ENCODE measurements at regions not wholly inside any gene's neighbourhood (a gene's known extent, or its start where the extent isn't known, plus 50 kb on each side); places are given as distances from the start of the nearest gene placed in this dataset.

DNA sequence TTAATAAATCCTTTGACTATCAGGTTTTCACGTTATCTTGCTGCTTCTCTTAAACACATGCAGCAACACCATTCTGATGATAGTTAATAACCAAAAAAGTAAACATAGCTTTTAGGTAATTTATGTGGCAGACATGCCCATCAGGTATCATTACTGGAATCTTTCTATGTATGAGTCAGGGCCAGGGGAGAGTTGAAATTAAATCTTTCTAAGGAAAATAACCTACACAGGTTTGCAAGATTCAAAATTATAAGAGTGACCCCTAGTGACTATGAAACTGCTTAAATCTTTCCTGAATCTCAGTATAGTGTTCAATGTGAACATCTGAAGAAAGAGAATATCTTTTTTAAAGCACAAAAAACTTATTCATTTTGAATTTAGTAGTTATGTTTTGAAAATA is 666.6 kb downstream of the CDH11 start:
- Histone ChIP-seq H3K79me2 (ENCODE audit: low read length) (no peaks in the 10 kb centered on the region), H3K9ac (ENCODE audit: low read length) (no peak overlapping the region), H3K9me3 (replicated peaks; ENCODE audit: insufficient read depth, low read length) (no peaks in the 10 kb centered on the region), H3K36me3 (replicated peaks; ENCODE audit: insufficient read depth, low read length) (no peaks in the 10 kb centered on the region), H4K20me1 (ENCODE audit: insufficient read depth, low read length) (no peaks in the 10 kb centered on the region), H3K4me3 (ENCODE audit: low read length) (no peak overlapping the region), H3K27me3 (replicated peaks; ENCODE audit: insufficient read depth, low read length) (no peaks in the 10 kb centered on the region), H3K27ac (ENCODE audit: low read length) (no peak overlapping the region), H3F3A (ENCODE audit: insufficient read depth, low read length) (no peaks in the 10 kb centered on the region; the same call in 1 of the 2 replicates), H3K9me2 (replicated peaks; ENCODE audit: insufficient read depth, low read length) (no peaks in the 10 kb centered on the region), H3K4me2 (ENCODE audit: low read depth, low read length) (no peak overlapping the region), H3K4me1 (ENCODE audit: low read length) (peaks cover 11% of the 10 kb centered on the region; the same call in 1 of the 2 replicates), H2AFZ (ENCODE audit: low read length) (no peak overlapping the region)
- no peak for DNase-seq
- TF ChIP-seq, protein P1, sequence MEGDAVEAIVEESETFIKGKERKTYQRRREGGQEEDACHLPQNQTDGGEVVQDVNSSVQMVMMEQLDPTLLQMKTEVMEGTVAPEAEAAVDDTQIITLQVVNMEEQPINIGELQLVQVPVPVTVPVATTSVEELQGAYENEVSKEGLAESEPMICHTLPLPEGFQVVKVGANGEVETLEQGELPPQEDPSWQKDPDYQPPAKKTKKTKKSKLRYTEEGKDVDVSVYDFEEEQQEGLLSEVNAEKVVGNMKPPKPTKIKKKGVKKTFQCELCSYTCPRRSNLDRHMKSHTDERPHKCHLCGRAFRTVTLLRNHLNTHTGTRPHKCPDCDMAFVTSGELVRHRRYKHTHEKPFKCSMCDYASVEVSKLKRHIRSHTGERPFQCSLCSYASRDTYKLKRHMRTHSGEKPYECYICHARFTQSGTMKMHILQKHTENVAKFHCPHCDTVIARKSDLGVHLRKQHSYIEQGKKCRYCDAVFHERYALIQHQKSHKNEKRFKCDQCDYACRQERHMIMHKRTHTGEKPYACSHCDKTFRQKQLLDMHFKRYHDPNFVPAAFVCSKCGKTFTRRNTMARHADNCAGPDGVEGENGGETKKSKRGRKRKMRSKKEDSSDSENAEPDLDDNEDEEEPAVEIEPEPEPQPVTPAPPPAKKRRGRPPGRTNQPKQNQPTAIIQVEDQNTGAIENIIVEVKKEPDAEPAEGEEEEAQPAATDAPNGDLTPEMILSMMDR (IDR thresholded peaks at IDR 0.05; ENCODE audit: low read length) = no peak
- no peak for TF ChIP-seq EZH2 (optimal IDR thresholded peaks at IDR 0.05; ENCODE audit: low read depth, low read length)
- no peak for TF ChIP-seq EZH2phosphoT487 (IDR thresholded peaks at IDR 0.05; ENCODE audit: low read length)

DNA sequence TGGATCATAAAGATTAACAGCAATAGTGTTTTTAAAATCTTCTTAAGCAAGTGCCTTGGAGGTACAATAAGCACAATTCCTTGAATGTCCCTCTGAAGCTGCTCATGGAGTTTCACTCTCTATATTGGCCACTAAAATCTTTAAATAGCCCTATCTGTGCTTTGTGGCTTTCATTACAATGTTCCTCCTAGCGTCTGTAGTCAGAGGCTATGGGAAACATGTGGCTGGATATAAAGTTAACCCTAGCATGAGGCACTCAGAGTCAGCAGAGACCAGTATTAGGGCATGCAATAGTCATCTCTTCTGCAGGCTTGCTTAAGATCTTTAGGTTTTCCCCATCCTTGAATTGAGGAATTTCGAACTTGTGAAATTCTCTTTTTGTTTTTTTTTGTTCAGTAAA is 668.2 kb downstream of the CDH11 start:
- Histone ChIP-seq H3K9me3 (replicated peaks; ENCODE audit: insufficient read depth, low read length) (no peaks in the 10 kb centered on the region), H3K27me3 (replicated peaks; ENCODE audit: insufficient read depth, low read length) (no peaks in the 10 kb centered on the region), H3K9ac (ENCODE audit: low read length) (no peak overlapping the region), H3K9me2 (replicated peaks; ENCODE audit: insufficient read depth, low read length) (no peaks in the 10 kb centered on the region), H3K4me1 (ENCODE audit: low read length) (peaks cover 11% of the 10 kb centered on the region; the same call in 1 of the 2 replicates), H3K27ac (ENCODE audit: low read length) (no peak overlapping the region), H3K4me3 (ENCODE audit: low read length) (no peak overlapping the region), H3K4me2 (ENCODE audit: low read depth, low read length) (peak overlapping the region; percentile 22; the same call in 1 of the 2 replicates), H2AFZ (ENCODE audit: low read length) (no peak overlapping the region), H4K20me1 (ENCODE audit: insufficient read depth, low read length) (no peaks in the 10 kb centered on the region), H3F3A (ENCODE audit: insufficient read depth, low read length) (no peaks in the 10 kb centered on the region; the same call in 1 of the 2 replicates), H3K79me2 (ENCODE audit: low read length) (no peaks in the 10 kb centered on the region), H3K36me3 (replicated peaks; ENCODE audit: insufficient read depth, low read length) (no peaks in the 10 kb centered on the region)
- TF ChIP-seq, protein P1 (IDR thresholded peaks at IDR 0.05; ENCODE audit: low read length) = no peak
- TF ChIP-seq EZH2phosphoT487 (IDR thresholded peaks at IDR 0.05; ENCODE audit: low read length) (no peak), EZH2 (optimal IDR thresholded peaks at IDR 0.05; ENCODE audit: low read depth, low read length) (no peak)
- DNase-seq = peak; percentile 52

DNA sequence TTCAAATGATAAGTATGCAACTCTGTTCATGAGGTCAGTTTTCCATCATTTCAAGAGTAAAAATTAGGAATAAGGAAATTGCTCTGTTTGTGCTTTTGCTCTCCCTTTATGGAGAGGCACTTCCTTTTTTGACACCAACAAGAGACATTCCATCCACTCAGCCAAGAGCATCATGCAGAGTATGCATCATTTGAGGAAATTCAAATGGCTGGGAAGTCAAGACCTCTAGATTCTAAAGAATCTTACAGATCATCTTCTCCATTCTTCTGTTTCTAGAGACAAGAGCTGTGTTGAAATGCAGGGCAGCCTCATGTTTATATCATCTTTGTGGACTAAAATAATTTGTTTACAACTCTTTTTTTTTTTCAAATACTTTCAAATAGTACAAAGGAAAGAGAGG is 669.4 kb downstream of the CDH11 start:
- H3K4me1 ChIP-seq (ENCODE audit: low read length) = peaks cover 11% of the 10 kb centered on the region; the same call in 1 of the 2 replicates
- no peak overlapping the region for H3K27ac ChIP-seq (ENCODE audit: low read length)
- H3K9ac ChIP-seq (ENCODE audit: low read length) = no peak overlapping the region
- no peaks in the 10 kb centered on the region for H4K20me1 ChIP-seq (ENCODE audit: insufficient read depth, low read length)
- no peak overlapping the region for H3K4me2 ChIP-seq (ENCODE audit: low read depth, low read length)
- no peak for DNase-seq
- H3K36me3 ChIP-seq (replicated peaks; ENCODE audit: insufficient read depth, low read length) = no peaks in the 10 kb centered on the region
- no peak overlapping the region for H3K4me3 ChIP-seq (ENCODE audit: low read length)
- no peaks in the 10 kb centered on the region for H3K9me2 ChIP-seq (replicated peaks; ENCODE audit: insufficient read depth, low read length)
- H3K27me3 ChIP-seq (replicated peaks; ENCODE audit: insufficient read depth, low read length) = no peaks in the 10 kb centered on the region
- H3K9me3 ChIP-seq (replicated peaks; ENCODE audit: insufficient read depth, low read length) = no peaks in the 10 kb centered on the region
- H3K79me2 ChIP-seq (ENCODE audit: low read length) = no peaks in the 10 kb centered on the region
- H2AFZ ChIP-seq (ENCODE audit: low read length) = no peak overlapping the region
- H3F3A ChIP-seq (ENCODE audit: insufficient read depth, low read length) = no peaks in the 10 kb centered on the region; the same call in 1 of the 2 replicates
- TF ChIP-seq EZH2 (optimal IDR thresholded peaks at IDR 0.05; ENCODE audit: low read depth, low read length) (no peak), EZH2phosphoT487 (IDR thresholded peaks at IDR 0.05; ENCODE audit: low read length) (no peak)
- TF ChIP-seq, protein P1 (IDR thresholded peaks at IDR 0.05; ENCODE audit: low read length) = no peak
